ENCODE measurements at regions not wholly inside any gene's neighbourhood (a gene's known extent, or its start where the extent isn't known, plus 50 kb on each side); places are given as distances from the start of the nearest gene placed in this dataset.

DNA sequence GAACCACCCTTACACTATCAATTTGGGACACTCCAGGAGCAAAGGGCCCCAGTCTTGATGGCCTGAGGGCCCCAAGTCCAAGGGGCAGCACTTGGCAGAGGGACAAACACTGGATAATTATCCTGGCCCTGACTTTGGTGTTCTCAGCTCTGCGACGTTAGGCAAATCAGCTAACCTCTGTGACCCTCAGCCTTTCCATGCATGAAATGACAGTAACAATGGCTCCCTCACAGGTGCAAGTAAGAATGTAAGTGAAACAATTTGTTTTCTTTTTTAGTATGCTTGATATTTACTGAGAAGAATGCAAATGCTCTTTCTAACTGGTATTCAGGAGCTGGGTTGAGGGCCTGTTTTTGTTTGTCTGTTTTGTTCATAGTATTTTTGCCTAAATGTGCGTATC lies 61.6 kb upstream of the PRDX6 start:
- TF ChIP-seq, protein P1, sequence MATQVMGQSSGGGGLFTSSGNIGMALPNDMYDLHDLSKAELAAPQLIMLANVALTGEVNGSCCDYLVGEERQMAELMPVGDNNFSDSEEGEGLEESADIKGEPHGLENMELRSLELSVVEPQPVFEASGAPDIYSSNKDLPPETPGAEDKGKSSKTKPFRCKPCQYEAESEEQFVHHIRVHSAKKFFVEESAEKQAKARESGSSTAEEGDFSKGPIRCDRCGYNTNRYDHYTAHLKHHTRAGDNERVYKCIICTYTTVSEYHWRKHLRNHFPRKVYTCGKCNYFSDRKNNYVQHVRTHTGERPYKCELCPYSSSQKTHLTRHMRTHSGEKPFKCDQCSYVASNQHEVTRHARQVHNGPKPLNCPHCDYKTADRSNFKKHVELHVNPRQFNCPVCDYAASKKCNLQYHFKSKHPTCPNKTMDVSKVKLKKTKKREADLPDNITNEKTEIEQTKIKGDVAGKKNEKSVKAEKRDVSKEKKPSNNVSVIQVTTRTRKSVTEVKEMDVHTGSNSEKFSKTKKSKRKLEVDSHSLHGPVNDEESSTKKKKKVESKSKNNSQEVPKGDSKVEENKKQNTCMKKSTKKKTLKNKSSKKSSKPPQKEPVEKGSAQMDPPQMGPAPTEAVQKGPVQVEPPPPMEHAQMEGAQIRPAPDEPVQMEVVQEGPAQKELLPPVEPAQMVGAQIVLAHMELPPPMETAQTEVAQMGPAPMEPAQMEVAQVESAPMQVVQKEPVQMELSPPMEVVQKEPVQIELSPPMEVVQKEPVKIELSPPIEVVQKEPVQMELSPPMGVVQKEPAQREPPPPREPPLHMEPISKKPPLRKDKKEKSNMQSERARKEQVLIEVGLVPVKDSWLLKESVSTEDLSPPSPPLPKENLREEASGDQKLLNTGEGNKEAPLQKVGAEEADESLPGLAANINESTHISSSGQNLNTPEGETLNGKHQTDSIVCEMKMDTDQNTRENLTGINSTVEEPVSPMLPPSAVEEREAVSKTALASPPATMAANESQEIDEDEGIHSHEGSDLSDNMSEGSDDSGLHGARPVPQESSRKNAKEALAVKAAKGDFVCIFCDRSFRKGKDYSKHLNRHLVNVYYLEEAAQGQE (IDR thresholded peaks at IDR 0.05; ENCODE audit: low read depth), result no peak
- no peak for TF ChIP-seq TEAD4 (IDR thresholded peaks at IDR 0.05)
- TF ChIP-seq TAF1 (IDR thresholded peaks at IDR 0.05; ENCODE audit: low read depth), result no peak
- no peak for TF ChIP-seq CEBPB (IDR thresholded peaks at IDR 0.05)
- TF ChIP-seq, protein P2, sequence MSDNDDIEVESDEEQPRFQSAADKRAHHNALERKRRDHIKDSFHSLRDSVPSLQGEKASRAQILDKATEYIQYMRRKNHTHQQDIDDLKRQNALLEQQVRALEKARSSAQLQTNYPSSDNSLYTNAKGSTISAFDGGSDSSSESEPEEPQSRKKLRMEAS (IDR thresholded peaks at IDR 0.05), result no peak
- no peak for TF ChIP-seq EP300 (IDR thresholded peaks at IDR 0.05; ENCODE audit: borderline replicate concordance)

Measured in Ishikawa (cell line).